ENCODE measurements at regions not wholly inside any gene's neighbourhood (a gene's known extent, or its start where the extent isn't known, plus 50 kb on each side); places are given as distances from the start of the nearest gene placed in this dataset.

- DNase-seq: no peak
- in situ Hi-C loops (cut with MboI; ENCODE audit: low pct_unique_long_range_greater_than_20kb, low sequenced_read_pairs): no loop called here
These were observed 340.4 kb downstream of the TPBG start for GRCh38 chr6:82704045-82704444.

DNA sequence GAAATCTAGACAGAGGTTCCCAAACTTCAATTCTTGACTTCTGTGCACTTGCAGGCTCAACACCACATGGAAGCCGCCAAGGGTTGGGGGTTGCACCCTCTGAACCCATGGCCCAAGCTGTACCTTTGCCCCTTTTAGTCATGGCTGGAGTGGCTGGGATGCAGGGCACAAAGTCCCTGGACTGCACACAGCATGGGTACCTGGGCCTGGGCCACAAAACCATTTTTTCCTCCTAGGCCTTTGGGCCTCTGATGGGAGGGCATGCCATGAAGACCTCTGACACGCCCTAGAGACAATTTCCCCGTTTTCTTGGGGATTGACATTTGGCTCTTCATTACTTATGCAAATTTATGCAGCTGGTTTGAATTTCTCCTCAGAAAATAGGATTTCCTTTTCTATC lies 342.0 kb downstream of the TPBG start:
- in situ Hi-C loops (cut with MboI; ENCODE audit: low pct_unique_long_range_greater_than_20kb, low sequenced_read_pairs): no loop called here

DNA sequence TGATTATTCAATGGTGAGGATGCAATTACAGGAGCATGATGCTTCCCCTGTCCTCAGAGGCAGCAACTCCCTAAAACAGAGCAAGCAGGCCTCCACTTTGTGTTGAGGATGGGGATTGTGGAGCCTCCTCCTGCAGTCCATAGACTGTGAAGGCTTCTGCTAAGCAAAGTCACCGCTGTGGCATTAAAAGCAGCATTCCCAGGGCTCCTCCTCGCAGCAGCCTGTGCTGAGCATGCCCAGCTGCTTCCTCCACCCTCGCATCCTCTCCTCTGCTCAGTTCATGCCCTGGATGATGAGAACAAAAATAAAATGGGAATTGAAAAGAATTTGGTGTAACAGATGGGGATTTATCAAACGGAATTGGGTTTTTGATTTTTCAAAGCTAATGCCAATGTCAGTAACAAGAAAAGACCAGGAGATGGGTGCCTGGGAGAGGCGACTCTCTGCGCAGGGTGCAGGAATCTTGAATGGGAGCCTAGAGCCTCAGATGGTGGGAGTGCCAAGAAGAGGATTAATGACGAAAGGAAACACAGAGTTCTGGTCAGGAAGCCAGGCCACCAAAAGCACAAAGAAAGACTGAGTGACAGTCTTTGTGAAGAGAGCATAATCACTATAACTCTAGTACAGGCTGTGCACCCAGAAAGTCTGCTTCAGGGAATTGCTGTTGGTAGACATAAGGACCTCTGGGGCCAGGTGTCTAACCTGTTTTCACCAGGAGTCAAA lies 347.6 kb downstream of the TPBG start:
- in situ Hi-C loops (cut with MboI; ENCODE audit: low pct_unique_long_range_greater_than_20kb, low sequenced_read_pairs): no loop called here

More for the DNA sequence above, 342.0 kb downstream of the TPBG start:
- DNase-seq: no peak

DNA sequence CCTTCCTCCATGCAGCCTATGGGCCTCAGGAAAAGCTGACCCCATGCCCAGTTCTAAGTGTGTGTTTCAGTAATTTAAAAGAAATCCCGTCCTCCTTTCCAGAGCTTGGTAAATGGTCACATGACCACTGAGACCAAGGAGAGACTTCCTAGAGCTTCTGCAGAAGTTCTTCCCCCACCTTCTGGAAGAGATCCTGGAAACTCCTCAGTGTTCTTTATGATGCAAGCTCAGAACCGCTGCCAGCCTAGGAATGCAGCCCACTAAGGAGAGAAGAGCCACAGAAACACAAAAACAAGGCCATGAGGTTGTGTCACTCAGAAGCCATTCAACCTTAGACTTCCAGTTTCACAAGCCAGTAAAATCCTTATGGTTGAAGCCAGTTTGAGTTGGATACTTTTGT lies 348.4 kb downstream of the TPBG start:
- in situ Hi-C loops (cut with MboI; ENCODE audit: low pct_unique_long_range_greater_than_20kb, low sequenced_read_pairs): no loop called here
- no peak for DNase-seq

More for the DNA sequence above, 347.6 kb downstream of the TPBG start:
- no peak for DNase-seq

GRCh38 chr6:82712389-82712788 lies 348.8 kb downstream of the TPBG start:
- no peak for DNase-seq
- in situ Hi-C loops (cut with MboI; ENCODE audit: low pct_unique_long_range_greater_than_20kb, low sequenced_read_pairs): no loop called here

- in situ Hi-C loops (cut with MboI; ENCODE audit: low pct_unique_long_range_greater_than_20kb, low sequenced_read_pairs): no loop called here
These were observed 349.2 kb downstream of the TPBG start for GRCh38 chr6:82712826-82713225.

DNA sequence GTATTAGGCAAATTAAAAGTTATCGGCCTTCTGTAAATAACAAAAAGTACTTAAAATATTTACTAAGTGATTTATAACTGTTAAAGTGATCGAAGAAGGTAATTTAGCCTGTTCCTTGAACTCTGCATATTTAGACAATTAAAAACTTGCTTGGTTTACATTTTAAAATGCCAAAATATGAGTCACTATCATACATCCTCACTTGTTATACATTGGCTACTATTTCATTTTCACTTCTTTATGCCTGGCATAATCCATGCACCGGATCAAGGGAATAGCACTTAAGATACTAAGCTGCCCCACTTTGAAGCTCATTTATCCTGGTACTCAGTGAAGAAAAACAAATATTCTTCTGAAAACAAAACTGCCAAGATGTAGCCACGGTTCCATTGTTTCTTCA lies 344.6 kb downstream of the UBE3D start:
- DNase-seq: no peak
- in situ Hi-C loops (cut with MboI; ENCODE audit: low pct_unique_long_range_greater_than_20kb, low sequenced_read_pairs): no loop called here

More at GRCh38 chr6:82712826-82713225, 349.2 kb downstream of the TPBG start:
- peak; percentile 30 for DNase-seq

DNA sequence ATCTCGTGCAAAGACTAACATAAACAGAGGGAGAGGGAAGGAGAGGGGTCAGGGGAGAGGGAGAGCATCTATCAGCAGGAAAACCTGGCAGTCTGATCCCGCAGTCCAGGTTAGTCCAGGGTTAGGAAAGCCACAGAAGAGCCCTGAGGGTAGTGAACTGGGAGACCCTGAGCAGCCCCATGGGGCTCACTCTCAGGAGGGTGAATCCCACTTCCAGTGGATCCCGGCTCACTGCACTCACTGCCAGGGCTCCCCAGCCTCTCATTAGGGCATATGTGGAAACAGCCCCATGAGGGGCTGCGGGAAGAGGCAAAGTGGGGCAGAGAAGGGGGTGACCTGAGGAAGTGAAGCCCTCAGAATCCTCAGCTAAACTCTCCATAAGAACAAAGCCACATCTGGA lies 329.9 kb downstream of the UBE3D start:
- in situ Hi-C loops (cut with MboI; ENCODE audit: low pct_unique_long_range_greater_than_20kb, low sequenced_read_pairs): no loop called here
- DNase-seq: no peak

- in situ Hi-C loops (cut with MboI; ENCODE audit: low pct_unique_long_range_greater_than_20kb, low sequenced_read_pairs): no loop called here
These were observed 327.7 kb downstream of the UBE3D start for GRCh38 chr6:82737965-82738364.

GRCh38 chr6:82738773-82739172 lies 326.9 kb downstream of the UBE3D start:
- no peak for DNase-seq
- in situ Hi-C loops (cut with MboI; ENCODE audit: low pct_unique_long_range_greater_than_20kb, low sequenced_read_pairs): no loop called here

More at GRCh38 chr6:82737965-82738364, 327.7 kb downstream of the UBE3D start:
- DNase-seq: no peak

DNA sequence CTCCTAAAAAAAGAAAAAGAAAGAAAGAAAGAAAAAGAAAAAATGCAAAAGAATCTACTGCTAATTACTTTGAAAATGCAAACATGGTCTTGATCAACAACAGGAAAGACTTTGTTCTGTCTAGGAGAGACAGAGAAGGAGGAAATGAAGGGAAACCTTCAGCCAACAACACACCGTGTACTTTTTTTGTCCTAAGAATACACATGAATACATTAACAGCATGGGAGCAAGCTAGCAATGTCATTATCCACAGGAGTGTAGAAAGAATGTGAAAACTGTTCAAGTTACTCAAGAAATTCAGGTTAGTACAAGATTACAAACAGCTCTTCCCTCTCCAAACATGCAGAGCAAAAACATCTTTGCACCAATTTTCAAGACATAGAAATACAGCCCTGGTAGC lies 326.3 kb downstream of the UBE3D start:
- in situ Hi-C loops (cut with MboI; ENCODE audit: low pct_unique_long_range_greater_than_20kb, low sequenced_read_pairs): no loop called here
- DNase-seq: no peak

DNA sequence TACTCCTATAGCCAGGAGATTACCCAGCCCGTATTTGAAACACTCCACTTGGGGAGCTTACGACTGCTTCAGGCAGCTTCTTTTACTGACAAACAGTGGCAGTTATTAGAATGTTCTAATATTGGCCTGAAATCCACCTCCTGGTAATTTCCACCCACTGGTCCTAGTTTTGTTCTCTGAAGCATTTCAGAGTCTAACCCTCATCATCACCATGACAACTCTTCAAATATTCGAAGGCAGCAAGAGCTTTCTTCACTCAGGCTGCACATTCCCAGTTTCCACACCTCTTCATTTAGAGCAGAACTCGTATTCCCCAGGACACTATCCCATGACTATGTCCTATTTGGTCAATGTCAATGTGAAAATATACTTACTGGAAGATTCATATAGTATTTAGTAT lies 325.6 kb downstream of the UBE3D start:
- in situ Hi-C loops (cut with MboI; ENCODE audit: low pct_unique_long_range_greater_than_20kb, low sequenced_read_pairs): no loop called here
- no peak for DNase-seq

GRCh38 chr6:82741325-82741995 lies 324.2 kb downstream of the UBE3D start:
- in situ Hi-C loops (cut with MboI; ENCODE audit: low pct_unique_long_range_greater_than_20kb, low sequenced_read_pairs): no loop called here
- DNase-seq: no peak

- in situ Hi-C loops (cut with MboI; ENCODE audit: low pct_unique_long_range_greater_than_20kb, low sequenced_read_pairs): no loop called here
- DNase-seq: no peak
These were observed 323.6 kb downstream of the UBE3D start for GRCh38 chr6:82741996-82742385.

DNA sequence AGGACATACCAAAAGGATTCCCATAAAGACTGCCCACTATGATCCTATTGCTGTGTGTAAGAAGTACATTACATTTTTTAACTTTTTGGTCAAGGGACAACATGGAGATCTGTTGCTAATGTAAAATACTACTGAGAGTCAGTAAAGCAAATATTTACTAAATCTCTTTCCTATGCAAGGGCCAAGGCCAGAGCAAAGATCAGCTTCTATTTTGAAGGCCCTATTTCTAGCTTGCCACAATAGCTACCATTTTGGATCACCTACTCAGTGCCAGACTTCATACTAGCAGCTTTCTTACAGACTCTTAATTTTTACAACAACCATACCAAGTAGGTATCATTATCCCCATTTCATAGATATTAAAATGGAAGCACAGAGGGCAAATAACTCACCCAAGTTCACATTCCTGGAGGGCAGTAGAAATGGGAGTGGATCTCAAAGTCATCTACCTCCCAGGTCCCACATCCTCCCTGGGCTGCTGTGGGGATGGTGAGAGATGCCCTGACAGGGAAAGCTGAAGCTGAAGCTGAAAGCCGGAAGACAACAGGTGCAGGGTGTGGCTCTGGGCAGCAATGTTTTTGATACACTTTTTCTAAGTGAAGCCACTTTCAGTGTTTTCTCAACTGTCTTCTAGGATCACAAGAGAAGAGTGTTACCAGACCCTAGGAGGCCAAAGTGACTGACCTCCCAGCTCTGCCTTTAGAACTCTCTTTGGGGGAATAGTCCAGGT lies 321.2 kb downstream of the UBE3D start:
- in situ Hi-C loops (cut with MboI; ENCODE audit: low pct_unique_long_range_greater_than_20kb, low sequenced_read_pairs): no loop called here
- no peak for DNase-seq

DNA sequence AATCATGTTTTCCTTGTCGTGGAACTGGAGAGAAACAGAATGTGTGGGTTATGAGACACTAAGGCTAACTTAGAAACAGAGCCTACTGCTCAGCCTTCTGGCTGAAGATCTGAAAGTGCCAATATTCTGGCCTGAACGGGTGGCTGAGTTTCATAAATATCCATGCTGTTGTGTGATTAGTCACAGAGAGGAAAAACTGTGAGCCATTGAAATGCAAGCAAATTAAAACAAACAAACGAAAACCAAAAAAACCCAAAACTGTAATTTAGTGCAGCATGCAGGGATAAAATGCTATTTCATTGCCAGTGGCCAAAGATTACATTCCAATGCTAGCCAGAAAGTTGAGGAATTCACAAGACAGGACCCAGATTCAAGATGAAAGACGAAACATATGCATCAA lies 315.1 kb downstream of the UBE3D start:
- DNase-seq: no peak
- in situ Hi-C loops (cut with MboI; ENCODE audit: low pct_unique_long_range_greater_than_20kb, low sequenced_read_pairs): no loop called here

DNA sequence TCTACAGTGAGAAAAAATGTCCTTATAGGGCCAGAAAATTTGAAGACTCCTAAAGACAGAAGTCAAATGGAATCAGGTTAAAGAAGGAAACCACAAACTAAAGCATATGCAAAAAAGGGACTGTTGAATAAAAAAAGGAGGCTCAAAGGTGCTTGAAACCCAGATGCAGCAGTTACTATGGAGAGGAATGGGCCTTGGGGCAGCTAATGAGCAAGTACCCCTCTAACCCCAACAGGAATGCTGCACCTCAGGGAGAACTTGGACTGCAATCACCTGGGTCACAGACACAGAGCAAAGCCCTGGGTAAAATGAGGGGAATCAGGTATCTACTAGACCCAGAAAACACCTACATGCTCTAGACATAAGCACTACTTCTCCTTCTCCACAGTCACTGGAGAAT lies 313.9 kb downstream of the UBE3D start:
- DNase-seq: no peak
- in situ Hi-C loops (cut with MboI; ENCODE audit: low pct_unique_long_range_greater_than_20kb, low sequenced_read_pairs): no loop called here

DNA sequence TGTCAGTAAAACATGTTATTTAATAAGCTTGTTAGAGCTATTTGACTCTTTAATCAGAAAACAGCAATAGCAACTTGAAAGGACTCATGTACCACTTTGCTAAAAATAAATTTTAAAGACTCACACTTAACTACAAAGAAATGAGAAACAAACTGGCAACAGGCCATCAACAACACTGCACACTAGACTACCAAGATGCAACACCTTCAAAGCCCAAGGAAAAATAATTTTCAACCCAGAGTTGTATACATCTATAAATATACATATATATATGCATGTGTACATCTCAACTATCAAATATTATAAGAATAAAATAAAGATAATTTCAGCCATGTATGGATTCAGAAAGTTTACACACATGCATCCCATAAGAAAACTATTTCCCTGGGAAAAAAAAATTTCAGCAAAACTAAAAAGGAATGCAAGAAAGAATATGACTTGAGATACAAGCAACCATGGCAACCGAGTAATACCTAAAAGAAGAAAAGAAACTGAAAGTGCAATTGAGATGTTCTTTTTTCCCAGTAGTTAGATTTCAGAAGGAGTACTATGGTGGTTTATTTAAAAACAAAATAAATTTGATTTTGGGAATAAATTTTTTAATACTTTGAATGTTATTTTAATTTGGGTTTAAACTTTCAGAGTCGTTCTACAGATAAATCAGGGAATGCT lies 303.8 kb downstream of the UBE3D start:
- DNase-seq: no peak
- in situ Hi-C loops (cut with MboI; ENCODE audit: low pct_unique_long_range_greater_than_20kb, low sequenced_read_pairs): no loop called here

DNA sequence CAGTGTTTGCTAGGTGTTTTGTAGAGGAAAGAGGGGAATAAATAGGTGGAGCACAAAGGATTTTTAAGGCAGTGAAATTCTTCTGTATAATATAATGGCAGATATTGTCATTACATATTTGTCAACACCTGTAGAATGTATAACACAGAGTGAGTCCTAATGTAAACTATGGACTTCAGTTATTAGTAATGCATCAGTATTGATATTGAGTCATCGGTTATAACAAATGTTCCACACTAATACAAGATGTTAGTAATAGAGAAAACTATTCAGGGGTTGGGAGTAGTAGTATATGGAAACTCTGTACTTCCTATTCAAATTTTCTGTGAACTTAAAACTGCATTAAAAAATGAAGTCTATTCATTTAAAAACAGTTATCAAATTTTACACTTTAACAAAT lies 299.2 kb downstream of the UBE3D start:
- in situ Hi-C loops (cut with MboI; ENCODE audit: low pct_unique_long_range_greater_than_20kb, low sequenced_read_pairs): no loop called here
- DNase-seq: no peak

DNA sequence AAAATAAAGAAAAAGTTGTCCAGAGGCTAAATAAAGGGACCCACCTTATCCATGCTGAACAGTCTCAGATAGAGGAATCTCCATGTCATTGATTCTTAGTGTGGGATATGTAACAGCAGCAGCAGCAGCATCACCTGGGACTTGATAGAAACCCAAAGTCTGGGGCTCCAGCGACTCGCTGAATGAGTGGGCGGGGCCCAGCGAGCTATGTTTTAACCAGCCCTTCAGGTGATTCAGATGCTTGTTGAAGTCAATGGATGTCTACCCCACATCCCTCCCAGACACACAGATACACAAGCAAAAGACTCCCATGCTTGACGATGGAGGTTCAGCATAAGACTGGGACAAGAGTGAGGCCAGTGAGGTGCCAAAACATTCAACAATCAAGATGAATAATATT lies 298.6 kb downstream of the UBE3D start:
- in situ Hi-C loops (cut with MboI; ENCODE audit: low pct_unique_long_range_greater_than_20kb, low sequenced_read_pairs): no loop called here
- no peak for DNase-seq

Data from KBM-7 (cell line).